Stimulated activated CD8-positive, alpha-beta memory T cell treated with anti-CD3 and anti-CD28 coated beads, Interleukin-12 subunit alpha, Interleukin-12 subunit beta, amount 100 ng/mL, for 24 hours (primary cell): ENCODE measurements at regions not wholly inside any gene's neighbourhood (a gene's known extent, or its start where the extent isn't known, plus 50 kb on each side); places are given as distances from the start of the nearest gene placed in this dataset.

ENCODE experiments used
- DNase-seq: peaks from one replicate; pipeline ENCODE4 v3.0.0-alpha.2; 2020; ENCODE audit errors: extremely low read depth

GRCh38 chr12:24226745-24227350 lies 277.4 kb upstream of the SOX5 start:
- DNase-seq, result no peak

- no peak for DNase-seq
Observed at GRCh38 chr12:24224401-24224800, 274.9 kb upstream of the SOX5 start.

- DNase-seq, result no peak
Observed at GRCh38 chr12:24223926-24224325, 274.5 kb upstream of the SOX5 start.

GRCh38 chr12:24222968-24223367 lies 273.5 kb upstream of the SOX5 start:
- no peak for DNase-seq

GRCh38 chr12:24212496-24212895 lies 263.0 kb upstream of the SOX5 start:
- no peak for DNase-seq

GRCh38 chr12:24206621-24207020 lies 257.2 kb upstream of the SOX5 start:
- DNase-seq, result no peak

GRCh38 chr12:24201258-24201970 lies 251.9 kb upstream of the SOX5 start:
- no peak for DNase-seq

GRCh38 chr12:24200010-24200409 lies 250.5 kb upstream of the SOX5 start:
- no peak for DNase-seq

- DNase-seq, result no peak
Observed at GRCh38 chr12:24198936-24199671, 249.6 kb upstream of the SOX5 start.

GRCh38 chr12:24198070-24198469 lies 248.6 kb upstream of the SOX5 start:
- no peak for DNase-seq

GRCh38 chr12:24197532-24197931 lies 248.1 kb upstream of the SOX5 start:
- DNase-seq, result no peak

GRCh38 chr12:24195063-24195462 lies 245.6 kb upstream of the SOX5 start:
- DNase-seq, result no peak

- DNase-seq, result no peak
Observed at GRCh38 chr12:24191117-24191516, 241.6 kb upstream of the SOX5 start.

GRCh38 chr12:24185782-24186181 lies 236.3 kb upstream of the SOX5 start:
- no peak for DNase-seq

GRCh38 chr12:24177889-24178288 lies 228.4 kb upstream of the SOX5 start:
- DNase-seq, result no peak

GRCh38 chr12:24175929-24176328 lies 226.5 kb upstream of the SOX5 start:
- no peak for DNase-seq

GRCh38 chr12:24175284-24175683 lies 225.8 kb upstream of the SOX5 start:
- DNase-seq, result no peak

- no peak for DNase-seq
Observed at GRCh38 chr12:24173067-24173466, 223.6 kb upstream of the SOX5 start.

- no peak for DNase-seq
Observed at GRCh38 chr12:24172773-24173066, 223.2 kb upstream of the SOX5 start.

GRCh38 chr12:24172031-24172772 lies 222.7 kb upstream of the SOX5 start:
- DNase-seq, result no peak

- DNase-seq, result no peak
Observed at GRCh38 chr12:24155042-24155441, 205.6 kb upstream of the SOX5 start.

GRCh38 chr12:24153079-24153478 lies 203.6 kb upstream of the SOX5 start:
- no peak for DNase-seq

GRCh38 chr12:24152270-24152669 lies 202.8 kb upstream of the SOX5 start:
- no peak for DNase-seq
